MM.1S (cell line): ENCODE measurements at regions not wholly inside any gene's neighbourhood (a gene's known extent, or its start where the extent isn't known, plus 50 kb on each side); places are given as distances from the start of the nearest gene placed in this dataset.
"Not testable (repeated sequence)": the region's sequence is repeated elsewhere in the genome, so short reads cannot be mapped to it uniquely, and the experiment has no call there.

Source experiments
- EZH2 ChIP-seq: fragments of 300-600 bp; sonication (generic); optimal IDR thresholded peaks from 2 replicates; pipeline ENCODE3; 2017; ENCODE audit warnings: low read depth, mild to moderate bottlenecking, antibody characterized with exemption, low read length, mixed read lengths
- EZH2phosphoT487 ChIP-seq: fragments of 300-600 bp; sonication (generic); IDR thresholded peaks from 2 replicates; pipeline ENCODE4 v1.6.1; 2018; ENCODE audit warnings: antibody characterized with exemption, low read length
- TF ChIP-seq, protein P1 (sequence below): fragments of 300-600 bp; sonication (generic); IDR thresholded peaks from 2 replicates; pipeline ENCODE4 v1.5.1; 2016; ENCODE audit warnings: antibody characterized with exemption, low read length, mixed read lengths

DNA sequence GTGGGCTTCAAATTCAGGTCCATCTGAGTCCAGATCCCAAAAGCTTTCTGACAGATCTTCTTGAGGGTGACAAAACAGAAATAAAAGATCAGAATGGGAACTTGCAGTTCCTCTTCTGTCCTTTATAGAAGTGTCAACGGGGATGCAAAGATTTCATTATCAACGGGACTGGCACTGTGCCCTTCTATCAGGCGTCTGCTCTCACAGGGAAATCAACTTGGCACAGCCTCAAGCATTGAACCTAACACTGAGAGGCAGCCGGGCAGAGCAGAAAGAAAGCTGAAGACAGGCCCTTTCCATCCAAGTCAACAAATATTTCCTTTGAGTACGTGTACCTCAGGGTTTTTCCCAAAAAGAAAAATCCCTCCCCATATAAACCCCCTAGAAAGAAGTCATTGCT, 136.4 kb upstream of the RRN3 start:
- TF ChIP-seq, protein P1, sequence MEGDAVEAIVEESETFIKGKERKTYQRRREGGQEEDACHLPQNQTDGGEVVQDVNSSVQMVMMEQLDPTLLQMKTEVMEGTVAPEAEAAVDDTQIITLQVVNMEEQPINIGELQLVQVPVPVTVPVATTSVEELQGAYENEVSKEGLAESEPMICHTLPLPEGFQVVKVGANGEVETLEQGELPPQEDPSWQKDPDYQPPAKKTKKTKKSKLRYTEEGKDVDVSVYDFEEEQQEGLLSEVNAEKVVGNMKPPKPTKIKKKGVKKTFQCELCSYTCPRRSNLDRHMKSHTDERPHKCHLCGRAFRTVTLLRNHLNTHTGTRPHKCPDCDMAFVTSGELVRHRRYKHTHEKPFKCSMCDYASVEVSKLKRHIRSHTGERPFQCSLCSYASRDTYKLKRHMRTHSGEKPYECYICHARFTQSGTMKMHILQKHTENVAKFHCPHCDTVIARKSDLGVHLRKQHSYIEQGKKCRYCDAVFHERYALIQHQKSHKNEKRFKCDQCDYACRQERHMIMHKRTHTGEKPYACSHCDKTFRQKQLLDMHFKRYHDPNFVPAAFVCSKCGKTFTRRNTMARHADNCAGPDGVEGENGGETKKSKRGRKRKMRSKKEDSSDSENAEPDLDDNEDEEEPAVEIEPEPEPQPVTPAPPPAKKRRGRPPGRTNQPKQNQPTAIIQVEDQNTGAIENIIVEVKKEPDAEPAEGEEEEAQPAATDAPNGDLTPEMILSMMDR: not testable (repeated sequence)
- not testable (repeated sequence) for TF ChIP-seq EZH2, EZH2phosphoT487
